Ishikawa (cell line): ENCODE measurements at regions not wholly inside any gene's neighbourhood (a gene's known extent, or its start where the extent isn't known, plus 50 kb on each side); places are given as distances from the start of the nearest gene placed in this dataset.

Source experiments
- CEBPB ChIP-seq: IDR thresholded peaks from 2 replicates; pipeline ENCODE4 v1.6.1; 2012
- CREB1 ChIP-seq: IDR thresholded peaks from 2 replicates; pipeline ENCODE4 v1.6.1; 2012; ENCODE audit warnings: low read depth
- EGR1 ChIP-seq: IDR thresholded peaks from 2 replicates; pipeline ENCODE4 v1.6.1; 2012
- EP300 ChIP-seq: IDR thresholded peaks from 2 replicates; pipeline ENCODE4 v1.6.1; 2012; ENCODE audit warnings: borderline replicate concordance
- FOXM1 ChIP-seq: IDR thresholded peaks from 2 replicates; pipeline ENCODE4 v1.6.1; 2012; ENCODE audit warnings: low read depth, borderline replicate concordance
- MAX ChIP-seq: IDR thresholded peaks from 2 replicates; pipeline ENCODE4 v1.6.1; 2012
- NFIC ChIP-seq: IDR thresholded peaks from 2 replicates; pipeline ENCODE4 v1.6.1; 2012
- RAD21 ChIP-seq: IDR thresholded peaks from 2 replicates; pipeline ENCODE4 v1.6.1; 2012; ENCODE audit warnings: low read depth
- REST ChIP-seq: IDR thresholded peaks from 2 replicates; pipeline ENCODE4 v1.6.1; 2012; ENCODE audit warnings: low read depth, mild to moderate bottlenecking
- TAF1 ChIP-seq: IDR thresholded peaks from 2 replicates; pipeline ENCODE4 v1.6.1; 2012; ENCODE audit warnings: low read depth, mild to moderate bottlenecking
- TEAD4 ChIP-seq: IDR thresholded peaks from 2 replicates; pipeline ENCODE4 v1.6.1; 2012
- USF1 ChIP-seq: IDR thresholded peaks from 2 replicates; pipeline ENCODE4 v1.6.1; 2012
- YY1 ChIP-seq: IDR thresholded peaks from 2 replicates; pipeline ENCODE4 v1.6.1; 2012; ENCODE audit warnings: low read depth
- ZBTB7A ChIP-seq: IDR thresholded peaks from 2 replicates; pipeline ENCODE4 v1.6.1; 2012; ENCODE audit warnings: low read depth

- TF ChIP-seq REST (no peak), FOXM1 (no peak), TAF1 (no peak), MAX (no peak), ZBTB7A (no peak), EP300 (no peak), EGR1 (no peak), CREB1 (no peak), YY1 (no peak), RAD21 (no peak), CEBPB (0 out of 2 replicates have a peak, but pooled peaks have one; percentile 29), NFIC (no peak), TEAD4 (no peak), USF1 (no peak)
Measured at GRCh38 chr18:75341267-75341666, 86.2 kb downstream of the SMIM21 start.
